ENCODE measurements at regions not wholly inside any gene's neighbourhood (a gene's known extent, or its start where the extent isn't known, plus 50 kb on each side); places are given as distances from the start of the nearest gene placed in this dataset.

DNA sequence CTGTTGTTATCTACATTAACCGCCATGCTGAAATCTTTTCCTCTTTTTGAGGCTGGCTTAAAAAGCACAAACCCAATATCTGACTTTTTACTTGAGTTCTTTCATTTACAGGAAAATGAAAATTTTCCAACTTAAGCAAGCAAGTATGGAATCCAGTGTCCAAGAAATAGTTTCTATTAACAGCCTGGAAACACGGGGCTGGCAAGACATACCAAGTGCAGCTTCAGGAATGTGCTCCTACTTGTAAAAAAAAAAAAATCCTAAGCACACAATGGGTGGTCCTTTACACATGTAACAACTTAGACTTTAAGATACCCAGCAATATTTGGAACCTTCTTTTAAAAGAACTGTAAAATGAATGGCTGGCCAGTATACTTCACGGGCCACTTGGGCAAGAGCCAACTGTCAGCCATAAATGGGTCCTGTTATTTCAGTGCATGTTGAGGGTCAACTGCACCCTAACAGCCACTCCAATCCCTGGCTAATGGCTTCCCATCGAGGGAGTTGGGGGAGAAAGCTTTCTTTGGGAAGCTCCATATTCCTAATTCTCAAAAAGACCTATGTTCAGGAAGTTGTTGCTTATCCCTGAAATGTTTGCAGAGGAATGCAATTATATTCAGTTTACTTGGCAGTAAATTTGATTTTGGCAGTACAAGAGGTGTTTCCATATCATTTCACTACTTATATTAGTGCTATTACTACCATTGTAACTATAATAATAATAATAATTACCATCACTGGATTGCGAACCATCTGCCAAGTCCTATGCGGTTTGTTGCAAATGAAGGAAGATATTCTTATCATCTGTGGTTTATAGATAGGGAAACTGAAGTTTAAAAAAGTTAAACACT lies 236.4 kb upstream of the TMEM72 start:
- Mint-ChIP-seq H3K9me3 (ENCODE audit: low read depth) (no peaks in the 10 kb centered on the region), H3K4me3 (no peak overlapping the region), H3K27me3 (no peaks in the 10 kb centered on the region), H3K36me3 (ENCODE audit: low read depth) (no peaks in the 10 kb centered on the region), H3K27ac (no peak overlapping the region), H3K4me1 (no peaks in the 10 kb centered on the region)
- DNase-seq = no peak
- ATAC-seq = no peak
- ChIA-PET POLR2A (interaction anchor here (0.8 kb wide), 1 partner anchor 57 kb away, joined by 3 read pairs; no protein-coding TSS in a partner anchor), CTCF (no interaction called here)
- intact Hi-C loops (cut with DNase I, micrococcal nuclease) = no loop called here

DNA sequence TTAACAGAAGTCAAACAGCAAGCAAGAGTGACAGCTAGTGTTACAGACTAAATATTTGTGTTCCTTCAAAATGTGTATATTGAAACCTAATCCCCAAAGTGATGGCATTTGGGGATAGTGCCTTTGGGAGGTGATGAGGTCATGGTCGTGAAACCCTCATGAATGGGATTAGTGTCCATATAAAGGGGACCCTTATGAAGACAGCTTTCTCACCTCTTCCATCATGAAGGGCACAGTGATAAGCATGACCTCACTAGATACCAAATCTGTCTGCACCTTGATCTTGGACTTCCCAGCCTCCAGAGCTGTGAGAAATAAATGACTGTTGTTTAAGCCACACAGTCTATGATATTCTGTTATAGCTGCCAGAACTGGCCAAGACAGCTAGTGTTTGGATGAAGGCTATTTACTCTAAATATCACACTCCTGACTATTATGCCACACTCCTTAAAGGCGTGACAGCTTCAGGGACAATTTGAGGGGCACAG lies 235.7 kb upstream of the TMEM72 start:
- intact Hi-C loops (cut with DNase I, micrococcal nuclease) = no loop called here
- ATAC-seq (no peak), DNase-seq (no peak)
- Mint-ChIP-seq H3K27me3 (no peaks in the 10 kb centered on the region), H3K4me1 (no peaks in the 10 kb centered on the region), H3K9me3 (ENCODE audit: low read depth) (no peaks in the 10 kb centered on the region), H3K36me3 (ENCODE audit: low read depth) (no peaks in the 10 kb centered on the region), H3K27ac (no peak overlapping the region), H3K4me3 (no peak overlapping the region)
- ChIA-PET CTCF (no interaction called here), POLR2A (interaction anchor here (0.8 kb wide), 1 partner anchor 56 kb away, joined by 3 read pairs; no protein-coding TSS in a partner anchor)

DNA sequence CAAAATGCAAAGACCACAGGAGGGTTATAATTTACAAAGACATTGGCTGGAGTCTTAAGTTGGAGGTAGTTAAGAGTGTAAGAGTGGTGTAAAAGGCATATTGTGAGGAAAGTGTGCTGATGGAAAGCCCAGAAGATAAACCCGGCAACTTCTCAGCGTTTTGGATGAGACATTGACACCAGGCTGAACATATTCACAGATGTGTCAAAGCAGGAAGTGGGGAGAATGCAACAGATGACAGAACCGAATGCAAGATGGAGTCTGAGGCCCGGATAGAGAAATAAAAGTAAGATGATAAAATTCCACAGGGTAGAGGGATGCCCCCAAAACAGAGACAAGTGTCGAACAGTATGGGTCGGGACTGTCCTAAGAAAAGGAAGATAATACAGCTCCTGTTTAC lies 230.4 kb upstream of the TMEM72 start:
- H3K27ac Mint-ChIP-seq = no peak overlapping the region
- CTCF ChIA-PET = no interaction called here
- H3K4me1 Mint-ChIP-seq = no peaks in the 10 kb centered on the region
- no peak overlapping the region for H3K4me3 Mint-ChIP-seq
- no peaks in the 10 kb centered on the region for H3K9me3 Mint-ChIP-seq (ENCODE audit: low read depth)
- intact Hi-C loops (cut with DNase I, micrococcal nuclease) = no loop called here
- no peak for DNase-seq
- no peaks in the 10 kb centered on the region for H3K36me3 Mint-ChIP-seq (ENCODE audit: low read depth)
- no peak for ATAC-seq
- peaks cover 4% of the 10 kb centered on the region for H3K27me3 Mint-ChIP-seq
- POLR2A ChIA-PET = no interaction called here

DNA sequence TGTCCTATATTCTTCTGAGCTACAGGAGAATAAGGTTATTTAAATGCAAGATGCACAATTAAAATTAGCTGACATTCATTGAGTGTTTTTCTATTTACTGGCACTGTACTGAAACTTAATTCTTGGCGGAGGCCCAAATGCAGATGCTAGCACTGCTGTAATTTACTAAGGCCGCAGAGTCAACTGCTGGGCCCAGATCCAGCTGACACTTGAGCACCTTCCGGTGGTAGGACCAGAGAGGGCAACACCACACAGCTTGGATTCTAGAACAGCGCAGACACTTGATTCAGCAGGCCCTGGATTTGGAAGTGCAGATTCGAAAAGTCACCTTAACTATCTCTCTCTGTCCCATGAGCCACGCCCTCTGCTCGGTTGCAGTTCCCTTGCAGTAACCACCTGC lies 228.6 kb upstream of the TMEM72 start:
- Mint-ChIP-seq H3K27ac (no peak overlapping the region), H3K4me3 (no peak overlapping the region), H3K36me3 (ENCODE audit: low read depth) (no peaks in the 10 kb centered on the region), H3K4me1 (no peaks in the 10 kb centered on the region), H3K9me3 (ENCODE audit: low read depth) (no peaks in the 10 kb centered on the region), H3K27me3 (peaks cover 4% of the 10 kb centered on the region)
- ATAC-seq (no peak), DNase-seq (no peak)
- intact Hi-C loops (cut with DNase I, micrococcal nuclease) = no loop called here
- CTCF ChIA-PET = no interaction called here
- POLR2A ChIA-PET = no interaction called here

DNA sequence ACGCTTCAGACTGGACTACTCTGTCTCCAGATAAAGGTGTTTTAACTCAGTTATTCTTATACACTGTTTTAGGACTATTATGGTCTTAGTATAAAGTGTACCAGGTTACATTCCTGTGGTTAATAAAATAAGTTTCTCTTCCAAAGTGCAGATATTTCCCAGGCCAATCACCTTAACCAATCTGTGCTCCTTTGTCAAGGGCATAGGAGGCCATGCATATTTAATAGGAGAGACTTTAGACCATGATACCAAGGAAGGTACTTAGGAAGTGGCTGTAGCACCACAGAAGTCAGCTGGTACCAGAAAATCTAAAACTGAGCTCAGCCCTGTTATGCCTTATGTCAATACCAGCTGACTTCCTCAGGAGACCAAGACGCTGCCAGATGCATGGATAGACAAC lies 226.5 kb upstream of the TMEM72 start:
- no peak overlapping the region for H3K27ac Mint-ChIP-seq
- ATAC-seq = no peak
- CTCF ChIA-PET = no interaction called here
- H3K4me1 Mint-ChIP-seq = no peaks in the 10 kb centered on the region
- no peak for DNase-seq
- intact Hi-C loops (cut with DNase I, micrococcal nuclease) = no loop called here
- H3K36me3 Mint-ChIP-seq (ENCODE audit: low read depth) = no peaks in the 10 kb centered on the region
- POLR2A ChIA-PET = no interaction called here
- no peak overlapping the region for H3K4me3 Mint-ChIP-seq
- peaks cover 4% of the 10 kb centered on the region for H3K27me3 Mint-ChIP-seq
- H3K9me3 Mint-ChIP-seq (ENCODE audit: low read depth) = no peaks in the 10 kb centered on the region

DNA sequence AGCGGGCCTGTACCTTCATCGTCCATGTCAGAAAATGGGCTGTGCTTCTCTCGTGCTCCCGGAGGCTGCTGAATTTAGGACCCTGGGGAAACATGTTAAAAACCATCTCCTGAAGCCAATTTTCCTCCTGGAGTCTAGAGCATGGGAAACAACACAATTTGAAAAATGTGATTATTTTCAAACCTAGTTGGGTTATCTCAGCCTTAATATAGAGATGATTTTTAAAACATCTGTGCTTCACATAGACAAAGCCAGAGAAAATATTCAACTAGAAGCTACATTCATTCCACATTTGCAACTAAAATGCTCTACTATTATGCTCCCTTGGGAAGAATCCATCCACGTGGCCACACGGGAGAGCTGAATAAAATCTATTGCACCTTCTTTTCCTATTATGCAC lies 225.9 kb upstream of the TMEM72 start:
- ATAC-seq (no peak), DNase-seq (no peak)
- POLR2A ChIA-PET = no interaction called here
- no peak overlapping the region for H3K4me3 Mint-ChIP-seq
- peaks cover 4% of the 10 kb centered on the region for H3K27me3 Mint-ChIP-seq
- CTCF ChIA-PET = interaction anchor here (0.7 kb wide), 1 partner anchor 24 kb away, joined by 3 read pairs; no protein-coding TSS in a partner anchor
- no peaks in the 10 kb centered on the region for H3K4me1 Mint-ChIP-seq
- no peak overlapping the region for H3K27ac Mint-ChIP-seq
- intact Hi-C loops (cut with DNase I, micrococcal nuclease) = no loop called here
- no peaks in the 10 kb centered on the region for H3K9me3 Mint-ChIP-seq (ENCODE audit: low read depth)
- no peaks in the 10 kb centered on the region for H3K36me3 Mint-ChIP-seq (ENCODE audit: low read depth)

DNA sequence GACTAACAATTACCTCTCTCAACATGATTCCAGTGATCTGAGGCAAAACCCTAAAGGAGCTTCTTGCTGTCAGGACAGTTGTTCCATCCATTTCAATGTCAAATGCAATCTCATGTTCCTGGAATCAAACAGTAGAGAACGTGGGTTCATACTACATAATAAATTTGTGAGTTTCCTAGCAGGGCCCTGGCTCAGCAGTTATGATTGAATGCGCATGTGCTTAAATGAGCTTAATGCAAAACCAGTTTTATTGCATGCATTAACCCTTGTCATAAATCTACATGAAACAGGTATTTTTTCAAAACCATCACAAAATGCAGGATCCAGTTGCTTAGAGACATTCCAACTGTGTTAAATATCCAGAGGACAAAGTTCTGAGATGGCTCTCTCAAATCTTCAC lies 225.4 kb upstream of the TMEM72 start:
- CTCF ChIA-PET = interaction anchor here (0.7 kb wide), 1 partner anchor 25 kb away, joined by 3 read pairs; no protein-coding TSS in a partner anchor
- ATAC-seq = no peak
- no peak overlapping the region for H3K27ac Mint-ChIP-seq
- DNase-seq = no peak
- H3K4me3 Mint-ChIP-seq = no peak overlapping the region
- POLR2A ChIA-PET = no interaction called here
- no peaks in the 10 kb centered on the region for H3K36me3 Mint-ChIP-seq (ENCODE audit: low read depth)
- intact Hi-C loops (cut with DNase I, micrococcal nuclease) = no loop called here
- H3K27me3 Mint-ChIP-seq = peaks cover 2% of the 10 kb centered on the region
- no peaks in the 10 kb centered on the region for H3K4me1 Mint-ChIP-seq
- no peaks in the 10 kb centered on the region for H3K9me3 Mint-ChIP-seq (ENCODE audit: low read depth)

DNA sequence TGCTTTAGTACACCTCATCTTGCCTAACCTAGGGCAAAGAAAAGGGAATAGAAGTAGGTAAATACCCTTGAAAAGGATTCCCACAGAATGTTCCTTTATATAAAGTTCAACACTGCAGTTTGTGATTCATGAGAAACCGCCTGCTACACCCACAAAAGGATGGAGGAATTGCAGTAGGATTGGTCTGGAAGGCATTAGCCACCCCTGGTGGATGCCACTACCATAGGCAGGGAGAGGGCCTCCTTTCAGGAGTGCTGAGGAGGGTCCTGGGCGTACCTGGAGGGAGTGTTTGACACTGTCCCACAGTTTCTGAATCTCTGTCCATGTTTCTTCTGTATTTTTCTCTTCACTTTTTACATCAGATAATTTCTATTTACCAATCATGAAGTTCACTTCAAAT lies 221.8 kb upstream of the TMEM72 start:
- POLR2A ChIA-PET = no interaction called here
- Mint-ChIP-seq H3K9me3 (ENCODE audit: low read depth) (no peaks in the 10 kb centered on the region), H3K36me3 (ENCODE audit: low read depth) (no peaks in the 10 kb centered on the region), H3K4me3 (no peak overlapping the region), H3K4me1 (no peaks in the 10 kb centered on the region), H3K27me3 (no peaks in the 10 kb centered on the region), H3K27ac (no peak overlapping the region)
- ATAC-seq = no peak
- DNase-seq = no peak
- CTCF ChIA-PET = no interaction called here
- intact Hi-C loops (cut with DNase I, micrococcal nuclease) = no loop called here

DNA sequence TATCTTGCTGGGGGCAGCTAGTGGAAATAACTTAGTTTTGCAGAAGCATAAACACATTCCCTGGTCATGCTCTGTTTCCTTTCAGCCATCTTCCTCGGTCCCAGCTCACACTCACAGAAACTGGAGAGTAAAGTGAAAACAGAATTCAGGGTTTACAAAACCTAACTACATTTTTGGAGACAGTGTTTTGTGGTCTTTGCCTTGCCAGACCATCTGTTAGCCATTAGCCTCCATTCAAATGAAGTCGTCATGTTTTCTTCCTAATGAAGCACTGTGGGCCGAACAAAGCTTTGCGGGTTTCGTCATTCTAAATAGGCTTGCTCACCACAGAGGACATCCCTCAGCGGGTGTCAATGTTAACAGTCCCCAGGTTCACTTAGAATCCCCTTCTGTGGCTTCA lies 214.6 kb upstream of the TMEM72 start:
- ATAC-seq = no peak
- peaks cover 2% of the 10 kb centered on the region for H3K9me3 Mint-ChIP-seq (ENCODE audit: low read depth)
- no peaks in the 10 kb centered on the region for H3K4me1 Mint-ChIP-seq
- ChIA-PET POLR2A (no interaction called here), CTCF (no interaction called here)
- H3K27ac Mint-ChIP-seq = no peak overlapping the region
- DNase-seq = no peak
- H3K36me3 Mint-ChIP-seq (ENCODE audit: low read depth) = no peaks in the 10 kb centered on the region
- no peak overlapping the region for H3K4me3 Mint-ChIP-seq
- intact Hi-C loops (cut with DNase I, micrococcal nuclease) = no loop called here
- no peaks in the 10 kb centered on the region for H3K27me3 Mint-ChIP-seq

DNA sequence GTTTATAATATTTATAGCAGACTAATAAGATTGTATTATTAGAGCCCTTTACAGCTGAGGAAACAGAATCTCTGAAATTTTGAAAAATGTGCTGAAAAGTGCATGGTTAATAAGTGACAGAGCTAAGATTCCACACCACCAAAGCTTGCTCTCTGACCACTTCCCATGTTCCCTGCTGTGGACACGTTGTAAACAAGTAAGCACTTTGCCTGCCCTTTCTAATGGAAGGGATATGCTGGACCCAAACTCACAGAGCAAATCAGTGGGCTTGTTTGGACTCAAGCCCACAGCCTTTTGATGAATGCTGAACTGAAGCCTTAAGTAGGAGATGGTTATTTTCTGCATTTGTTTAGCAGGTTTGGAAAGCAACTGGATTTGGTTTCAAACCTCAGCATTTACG lies 214.0 kb upstream of the TMEM72 start:
- H3K4me1 Mint-ChIP-seq = no peaks in the 10 kb centered on the region
- H3K27ac Mint-ChIP-seq = no peak overlapping the region
- intact Hi-C loops (cut with DNase I, micrococcal nuclease) = no loop called here
- ATAC-seq = no peak
- ChIA-PET POLR2A (no interaction called here), CTCF (no interaction called here)
- no peaks in the 10 kb centered on the region for H3K36me3 Mint-ChIP-seq (ENCODE audit: low read depth)
- H3K27me3 Mint-ChIP-seq = no peaks in the 10 kb centered on the region
- no peak for DNase-seq
- H3K9me3 Mint-ChIP-seq (ENCODE audit: low read depth) = peaks cover 6% of the 10 kb centered on the region
- no peak overlapping the region for H3K4me3 Mint-ChIP-seq

DNA sequence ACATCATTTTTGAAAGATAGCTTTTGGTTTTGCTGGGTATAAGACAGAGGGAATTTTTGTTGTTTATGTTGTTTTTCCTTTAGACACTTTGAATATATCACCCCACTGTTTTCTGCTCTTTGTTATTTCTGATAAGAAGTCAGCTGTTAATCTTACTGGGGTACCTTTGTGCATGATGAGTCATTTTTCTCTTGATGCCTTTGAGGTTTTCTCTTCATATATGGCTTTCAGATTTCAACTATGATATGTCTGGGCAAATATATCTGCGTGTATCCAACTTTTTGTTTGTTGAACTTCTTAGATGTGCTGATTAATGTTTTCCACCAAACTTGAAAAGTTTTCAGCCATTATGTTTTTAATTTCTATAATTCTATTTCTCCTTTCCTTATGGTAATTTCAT lies 208.6 kb upstream of the TMEM72 start:
- Mint-ChIP-seq H3K4me1 (no peaks in the 10 kb centered on the region), H3K27me3 (no peaks in the 10 kb centered on the region), H3K36me3 (ENCODE audit: low read depth) (no peaks in the 10 kb centered on the region), H3K9me3 (ENCODE audit: low read depth) (peaks cover 20% of the 10 kb centered on the region), H3K4me3 (no peak overlapping the region), H3K27ac (no peak overlapping the region)
- intact Hi-C loops (cut with DNase I, micrococcal nuclease) = no loop called here
- ChIA-PET POLR2A (no interaction called here), CTCF (no interaction called here)
- DNase-seq (no peak), ATAC-seq (no peak)

DNA sequence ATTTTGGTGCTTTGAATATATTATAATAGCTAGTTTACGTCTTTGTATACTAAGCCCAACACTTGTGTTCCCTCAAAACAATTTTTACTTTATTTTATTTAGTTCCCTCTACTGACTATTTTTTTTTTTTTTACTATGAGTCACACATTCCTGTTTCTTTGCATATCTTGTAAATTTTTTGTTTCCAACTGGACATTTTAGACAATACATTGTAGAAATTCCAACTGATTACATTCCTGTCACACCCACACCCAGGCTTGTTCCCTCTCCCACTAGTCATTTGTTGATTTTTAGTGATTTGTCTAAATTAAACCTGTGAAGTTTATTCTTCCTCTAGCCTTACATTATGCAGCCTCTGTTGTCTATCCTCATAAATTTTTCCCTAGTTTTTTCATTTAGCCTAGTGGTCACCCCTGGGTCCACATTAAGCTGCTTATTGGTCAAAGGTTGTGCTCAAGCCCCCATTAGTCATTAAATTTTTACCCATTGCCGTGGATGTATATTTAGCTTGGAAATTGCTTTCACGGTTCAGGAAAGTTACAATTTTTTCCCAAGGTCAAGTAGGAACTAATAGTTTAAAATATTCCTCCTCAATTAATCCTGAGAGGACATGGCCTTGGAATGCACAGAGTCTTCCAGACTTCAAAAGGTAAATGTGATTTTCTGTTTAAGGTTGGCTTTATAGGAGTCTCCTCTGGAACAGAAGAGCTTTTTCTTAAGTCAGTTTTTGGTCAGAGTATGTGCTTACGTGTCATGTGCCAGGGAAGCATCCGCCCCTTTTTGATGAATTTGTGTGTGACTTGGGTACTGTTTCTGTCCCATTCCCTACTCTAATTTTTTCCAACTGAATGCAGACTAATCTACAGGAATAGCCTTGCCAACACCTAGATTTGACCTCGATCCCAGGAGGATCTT lies 207.6 kb upstream of the TMEM72 start:
- intact Hi-C loops (cut with DNase I, micrococcal nuclease) = no loop called here
- H3K36me3 Mint-ChIP-seq (ENCODE audit: low read depth) = no peaks in the 10 kb centered on the region
- no peak overlapping the region for H3K4me3 Mint-ChIP-seq
- H3K27me3 Mint-ChIP-seq = no peaks in the 10 kb centered on the region
- ChIA-PET CTCF (interaction anchor here (0.9 kb wide), 1 partner anchor 8 kb away, joined by 3 read pairs; no protein-coding TSS in a partner anchor), POLR2A (no interaction called here)
- peaks cover 20% of the 10 kb centered on the region for H3K9me3 Mint-ChIP-seq (ENCODE audit: low read depth)
- H3K4me1 Mint-ChIP-seq = no peaks in the 10 kb centered on the region
- DNase-seq = no peak
- ATAC-seq = no peak
- no peak overlapping the region for H3K27ac Mint-ChIP-seq
